ENCODE measurements at regions not wholly inside any gene's neighbourhood (a gene's known extent, or its start where the extent isn't known, plus 50 kb on each side); places are given as distances from the start of the nearest gene placed in this dataset.
"Not testable (repeated sequence)": the region's sequence is repeated elsewhere in the genome, so short reads cannot be mapped to it uniquely, and the experiment has no call there.

DNA sequence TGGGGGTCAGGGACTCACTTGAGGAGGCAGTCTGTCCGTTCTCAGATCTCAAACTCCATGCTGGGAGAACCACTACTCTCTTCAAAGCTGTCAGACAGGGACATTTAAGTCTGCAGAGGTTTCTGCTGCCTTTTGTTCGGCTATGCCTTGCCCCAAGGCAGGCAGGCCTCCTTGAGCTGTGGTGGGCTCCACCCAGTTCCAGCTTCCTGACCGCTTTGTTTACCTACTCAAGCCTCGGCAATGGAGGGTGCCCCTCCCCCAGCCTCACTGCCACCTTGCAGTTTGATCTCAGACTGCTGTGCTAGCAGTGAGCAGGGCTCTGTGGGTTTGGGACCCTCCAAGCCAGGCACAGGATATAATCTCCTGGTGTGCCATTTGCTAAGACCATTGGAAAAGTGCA lies 530.0 kb downstream of the LRRIQ3 start:
- not testable (repeated sequence) for ATAC-seq

DNA sequence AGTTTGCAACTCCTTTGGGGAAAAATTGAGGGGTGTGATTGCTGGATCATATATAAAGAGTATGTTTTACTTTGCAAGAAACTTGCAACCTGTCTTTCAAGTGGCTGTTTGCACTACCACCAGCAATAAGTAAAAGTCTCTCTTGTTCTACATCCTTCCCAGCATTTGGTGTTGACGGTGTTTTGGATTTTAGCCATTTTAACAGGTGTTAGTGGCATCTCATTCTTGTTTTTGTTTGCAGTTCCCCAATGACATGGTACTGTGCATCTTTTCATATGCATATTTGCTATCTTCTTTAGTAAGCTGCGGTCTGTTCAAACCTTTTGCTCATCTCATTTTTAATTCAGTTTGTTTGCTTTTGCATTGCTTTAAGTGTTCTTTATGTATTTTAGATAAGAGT lies 535.5 kb downstream of the LRRIQ3 start:
- TF ChIP-seq, protein P1, sequence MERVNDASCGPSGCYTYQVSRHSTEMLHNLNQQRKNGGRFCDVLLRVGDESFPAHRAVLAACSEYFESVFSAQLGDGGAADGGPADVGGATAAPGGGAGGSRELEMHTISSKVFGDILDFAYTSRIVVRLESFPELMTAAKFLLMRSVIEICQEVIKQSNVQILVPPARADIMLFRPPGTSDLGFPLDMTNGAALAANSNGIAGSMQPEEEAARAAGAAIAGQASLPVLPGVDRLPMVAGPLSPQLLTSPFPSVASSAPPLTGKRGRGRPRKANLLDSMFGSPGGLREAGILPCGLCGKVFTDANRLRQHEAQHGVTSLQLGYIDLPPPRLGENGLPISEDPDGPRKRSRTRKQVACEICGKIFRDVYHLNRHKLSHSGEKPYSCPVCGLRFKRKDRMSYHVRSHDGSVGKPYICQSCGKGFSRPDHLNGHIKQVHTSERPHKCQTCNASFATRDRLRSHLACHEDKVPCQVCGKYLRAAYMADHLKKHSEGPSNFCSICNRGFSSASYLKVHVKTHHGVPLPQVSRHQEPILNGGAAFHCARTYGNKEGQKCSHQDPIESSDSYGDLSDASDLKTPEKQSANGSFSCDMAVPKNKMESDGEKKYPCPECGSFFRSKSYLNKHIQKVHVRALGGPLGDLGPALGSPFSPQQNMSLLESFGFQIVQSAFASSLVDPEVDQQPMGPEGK (CRISPR knock-in tag; IDR thresholded peaks at IDR 0.05; ENCODE audit: borderline replicate concordance) = no peak
- no peak for TF ChIP-seq ZFP30 (CRISPR knock-in tag; IDR thresholded peaks at IDR 0.05)
- TF ChIP-seq PPARA (CRISPR knock-in tag; IDR thresholded peaks at IDR 0.05; ENCODE audit: borderline replicate concordance) = no peak
- no peak for TF ChIP-seq RARB (CRISPR knock-in tag; IDR thresholded peaks at IDR 0.05)
- no peak for TF ChIP-seq CREB5 (CRISPR knock-in tag; IDR thresholded peaks at IDR 0.05; ENCODE audit: low read depth)
- TF ChIP-seq BACH2 (CRISPR knock-in tag; IDR thresholded peaks at IDR 0.05; ENCODE audit: borderline replicate concordance) = no peak
- TF ChIP-seq ISL1 (CRISPR knock-in tag; IDR thresholded peaks at IDR 0.05) = no peak
- TF ChIP-seq GLIS3 (CRISPR knock-in tag; IDR thresholded peaks at IDR 0.05) = no peak
- TF ChIP-seq CSDC2 (CRISPR knock-in tag; IDR thresholded peaks at IDR 0.05) = no peak
- TF ChIP-seq ZC3H10 (CRISPR knock-in tag; IDR thresholded peaks at IDR 0.05) = no peak
- TF ChIP-seq ZNF8 (CRISPR knock-in tag; IDR thresholded peaks at IDR 0.05) = no peak
- no peak for TF ChIP-seq ZFP3 (CRISPR knock-in tag; IDR thresholded peaks at IDR 0.05)
- TF ChIP-seq OSR1 (CRISPR knock-in tag; IDR thresholded peaks at IDR 0.05) = no peak
- no peak for ATAC-seq

DNA sequence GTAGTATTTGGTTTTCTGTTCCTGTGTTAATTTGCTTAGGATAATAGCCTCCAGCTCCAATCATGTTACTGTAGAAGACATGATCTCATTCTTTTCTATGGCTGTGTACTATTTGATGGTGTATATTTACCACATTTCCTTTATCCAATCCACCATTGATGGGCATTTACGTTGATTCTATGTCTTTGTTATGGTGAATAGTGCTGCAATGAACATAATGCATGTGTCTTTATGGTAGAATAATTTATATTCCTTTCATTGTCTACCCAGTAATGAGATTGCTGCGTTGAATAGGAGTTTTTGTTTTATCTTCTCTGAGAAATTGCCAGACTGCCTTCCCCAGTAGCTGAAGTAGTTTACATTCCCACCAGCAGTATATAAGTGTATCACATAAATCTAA lies 538.8 kb downstream of the LRRIQ3 start:
- ATAC-seq = no peak
- no peak for TF ChIP-seq SNAI2 (CRISPR knock-in tag; IDR thresholded peaks at IDR 0.05)
- no peak for TF ChIP-seq TSHZ2 (CRISPR knock-in tag; IDR thresholded peaks at IDR 0.05)
- no peak for TF ChIP-seq ARNTL (CRISPR knock-in tag; IDR thresholded peaks at IDR 0.05; ENCODE audit: borderline replicate concordance, low read depth)

GRCh38 chr1:73654714-73655113 lies 543.3 kb downstream of the LRRIQ3 start:
- no peak for ATAC-seq
- TF ChIP-seq TCF4 (CRISPR knock-in tag; IDR thresholded peaks at IDR 0.05; ENCODE audit: borderline replicate concordance) (no peak), TSHZ2 (CRISPR knock-in tag; IDR thresholded peaks at IDR 0.05) (no peak), ZNF70 (CRISPR knock-in tag; IDR thresholded peaks at IDR 0.05) (no peak), POU6F1 (CRISPR knock-in tag; IDR thresholded peaks at IDR 0.05; ENCODE audit: borderline replicate concordance, low read depth) (no peak), ZC3H10 (CRISPR knock-in tag; IDR thresholded peaks at IDR 0.05) (no peak), SNAI2 (CRISPR knock-in tag; IDR thresholded peaks at IDR 0.05) (no peak), CSDC2 (CRISPR knock-in tag; IDR thresholded peaks at IDR 0.05) (no peak), PPARA (CRISPR knock-in tag; IDR thresholded peaks at IDR 0.05; ENCODE audit: borderline replicate concordance) (no peak), ZFP30 (CRISPR knock-in tag; IDR thresholded peaks at IDR 0.05) (no peak), ZNF8 (CRISPR knock-in tag; IDR thresholded peaks at IDR 0.05) (no peak), ZNF565 (CRISPR knock-in tag; conservative IDR thresholded peaks at IDR 0.05; ENCODE audit: low read depth) (no peak), BACH2 (CRISPR knock-in tag; IDR thresholded peaks at IDR 0.05; ENCODE audit: borderline replicate concordance) (no peak), OSR1 (CRISPR knock-in tag; IDR thresholded peaks at IDR 0.05) (no peak)
- TF ChIP-seq, protein P2, sequence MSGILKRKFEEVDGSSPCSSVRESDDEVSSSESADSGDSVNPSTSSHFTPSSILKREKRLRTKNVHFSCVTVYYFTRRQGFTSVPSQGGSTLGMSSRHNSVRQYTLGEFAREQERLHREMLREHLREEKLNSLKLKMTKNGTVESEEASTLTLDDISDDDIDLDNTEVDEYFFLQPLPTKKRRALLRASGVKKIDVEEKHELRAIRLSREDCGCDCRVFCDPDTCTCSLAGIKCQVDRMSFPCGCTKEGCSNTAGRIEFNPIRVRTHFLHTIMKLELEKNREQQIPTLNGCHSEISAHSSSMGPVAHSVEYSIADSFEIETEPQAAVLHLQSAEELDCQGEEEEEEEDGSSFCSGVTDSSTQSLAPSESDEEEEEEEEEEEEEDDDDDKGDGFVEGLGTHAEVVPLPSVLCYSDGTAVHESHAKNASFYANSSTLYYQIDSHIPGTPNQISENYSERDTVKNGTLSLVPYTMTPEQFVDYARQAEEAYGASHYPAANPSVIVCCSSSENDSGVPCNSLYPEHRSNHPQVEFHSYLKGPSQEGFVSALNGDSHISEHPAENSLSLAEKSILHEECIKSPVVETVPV (CRISPR knock-in tag; IDR thresholded peaks at IDR 0.05) = no peak
